B cell (primary cell): ENCODE measurements at regions not wholly inside any gene's neighbourhood (a gene's known extent, or its start where the extent isn't known, plus 50 kb on each side); places are given as distances from the start of the nearest gene placed in this dataset.

ENCODE experiments used
- ATAC-seq: fragments of 200-7000 bp; cut with Tn5 transposase; one replicate; pipeline ENCODE4 v1.10.0; 2021; ENCODE audit warnings: low read depth, mild to moderate bottlenecking, moderate number of reproducible peaks, moderate library complexity
- CTCF ChIA-PET: fragments of 350-600 bp; sonication (Branson Sonifier 250); formaldehyde crosslinking; loops from one replicate; lab custom pipeline; 2021; ENCODE audit warnings: antibody characterized with exemption, inconsistent platforms; lab: Charles Lee
- POLR2A ChIA-PET: fragments of 350-600 bp; sonication (Branson Sonifier 250); formaldehyde crosslinking; loops from one replicate; lab custom pipeline; 2021; ENCODE audit warnings: antibody characterized with exemption; lab: Charles Lee
- DNase-seq: peaks from one replicate; pipeline ENCODE4 v3.0.0; 2013
- H2AFZ ChIP-seq: 2 replicates; pipeline ENCODE4 v1.6.1; 2012; ENCODE audit warnings: mild to moderate bottlenecking, low read depth, low read length; ENCODE audit not compliant: insufficient read depth, poor library complexity, severe bottlenecking
- H3K27ac ChIP-seq, 2 donors: 1 replicate in 1 of 2; 2 replicates in 1 of 2; pipeline ENCODE4 v1.5.1; 2012 to 2013; ENCODE audit warnings: low read length in 2 of 2, mild to moderate bottlenecking in 2 of 2, moderate library complexity in 1 of 2
- H3K27me3 ChIP-seq, 4 experiments: fragments of 200-600 bp in 1 of 4; sonication (generic) in 1 of 4; replicated peaks in 1 of 4; 1 replicate in 2 of 4; 2 replicates in 2 of 4; pipeline versions ENCODE4 v1.6.1 to v1.7.0; 2013 to 2016; ENCODE audit warnings: low read length in 3 of 4, mild to moderate bottlenecking in 2 of 4, mixed read lengths in 1 of 4, moderate library complexity in 1 of 4; ENCODE audit not compliant: insufficient read depth in 4 of 4, control insufficient read depth in 3 of 4; ENCODE audit errors: control extremely low read depth in 1 of 4
- H3K36me3 ChIP-seq, 2 experiments: replicated peaks in 1 of 2; 1 replicate in 1 of 2; 2 replicates in 1 of 2; pipeline versions ENCODE4 v1.6.1 to v1.7.1; 2013; ENCODE audit warnings: low read length in 1 of 2; ENCODE audit not compliant: insufficient read depth in 2 of 2, control insufficient read depth in 1 of 2; ENCODE audit errors: control extremely low read depth in 1 of 2, extremely low read depth in 1 of 2
- H3K4me1 ChIP-seq, 2 donors: fragments of 200-600 bp in 1 of 2; sonication (generic) in 1 of 2; 1 replicate in 1 of 2; 2 replicates in 1 of 2; pipeline versions ENCODE4 v1.5.1 to v1.6.1; 2013 to 2017; ENCODE audit warnings: low read length in 2 of 2; ENCODE audit not compliant: control insufficient read depth in 2 of 2, insufficient read depth in 2 of 2
- H3K4me2 ChIP-seq: replicated peaks from 2 replicates; pipeline ENCODE3; 2012; ENCODE audit warnings: mild to moderate bottlenecking, low read depth, low read length; ENCODE audit not compliant: poor library complexity, severe bottlenecking
- H3K4me3 ChIP-seq, 5 experiments: fragments of 200-600 bp in 1 of 5; sonication (generic) in 1 of 5; 1 replicate in 3 of 5; 2 replicates in 2 of 5; pipeline versions ENCODE4 v1.5.1 to v1.7.0; 2011 to 2016; ENCODE audit warnings: low read length in 4 of 5, mild to moderate bottlenecking in 4 of 5, low read depth in 2 of 5, control low read depth in 1 of 5, moderate library complexity in 1 of 5; ENCODE audit not compliant: insufficient read depth in 1 of 5; ENCODE audit errors: control extremely low read depth in 1 of 5, extremely low read depth in 1 of 5
- H3K79me2 ChIP-seq: fragments of 200-600 bp; sonication (generic); one replicate; pipeline ENCODE4 v1.6.0; 2016; ENCODE audit warnings: low read length; ENCODE audit not compliant: control insufficient read depth, insufficient read depth
- H3K9ac ChIP-seq: fragments of 200-600 bp; sonication (generic); 2 replicates; pipeline ENCODE4 v1.6.1; 2017; ENCODE audit warnings: mild to moderate bottlenecking, low read length, moderate library complexity
- H3K9me3 ChIP-seq, 3 donors: one replicate each; pipeline versions ENCODE4 v1.6.1 to v1.7.1; 2013; ENCODE audit warnings: low read length in 2 of 3; ENCODE audit not compliant: control insufficient read depth in 2 of 3, insufficient read depth in 1 of 3; ENCODE audit errors: control extremely low read depth in 1 of 3
- H4K20me1 ChIP-seq: 2 replicates; pipeline ENCODE4 v1.6.0; 2012; ENCODE audit warnings: mild to moderate bottlenecking, low read length; ENCODE audit not compliant: insufficient read depth, control insufficient read depth, poor library complexity, severe bottlenecking
- H3K27ac Mint-ChIP-seq: one replicate; pipeline ENCODE4 v1.8.0; 2021; ENCODE audit warnings: mixed read lengths
- H3K27me3 Mint-ChIP-seq: one replicate; pipeline ENCODE4 v1.8.0; 2021; ENCODE audit warnings: mixed read lengths
- H3K4me1 Mint-ChIP-seq: one replicate; pipeline ENCODE4 v1.8.0; 2021; ENCODE audit warnings: mixed read lengths
- H3K4me3 Mint-ChIP-seq: one replicate; pipeline ENCODE4 v1.8.0; 2021; ENCODE audit warnings: mixed read lengths
- H3K9me3 Mint-ChIP-seq: one replicate; pipeline ENCODE4 v1.8.0; 2022; ENCODE audit warnings: mixed read lengths; ENCODE audit not compliant: insufficient read depth
- CTCF ChIP-seq: fragments of 200-600 bp; IDR thresholded peaks from one replicate; pipeline ENCODE4 v1.8.0; 2022; ENCODE audit warnings: antibody characterized with exemption, mild to moderate bottlenecking
- EZH2 ChIP-seq: IDR thresholded peaks from 2 replicates; pipeline ENCODE4 v1.6.1; 2012; ENCODE audit warnings: borderline replicate concordance, low read depth, mild to moderate bottlenecking, moderate library complexity, low read length; ENCODE audit not compliant: insufficient read depth, poor library complexity, severe bottlenecking
- WGBS: methylation state at CpG from one replicate; pipeline ENCODE4 v1.1.5; 2013; ENCODE audit warnings: missing lambda C conversion rate; ENCODE audit not compliant: insufficient coverage; 5-methylcytosine and 5-hydroxymethylcytosine counted together
- intact Hi-C: fragments of 100-400 bp; cut with micrococcal nuclease; formaldehyde crosslinking; loops from one replicate; pipeline ENCODE4 v1.10.0; 2022

- intact Hi-C loops, result no loop called here
- Mint-ChIP-seq H3K9me3 (no peaks in the 10 kb centered on the region), H3K27ac (no peak overlapping the region), H3K4me3 (no peak overlapping the region), H3K27me3 (peaks cover 8% of the 10 kb centered on the region), H3K4me1 (no peaks in the 10 kb centered on the region)
- H3K27me3 ChIP-seq, result no peaks in the 10 kb centered on the region
- H2AFZ ChIP-seq, result no peak overlapping the region
- 80% methylated on average over 3 of the region's 5 CpGs for WGBS
- ChIA-PET CTCF (no interaction called here), POLR2A (no interaction called here)
- no peaks in the 10 kb centered on the region for H3K4me1 ChIP-seq
- no peak overlapping the region for H3K4me3 ChIP-seq
- DNase-seq (no peak), ATAC-seq (no peak)
- H3K9me3 ChIP-seq, result no peaks in the 10 kb centered on the region
- no peaks in the 10 kb centered on the region for H3K36me3 ChIP-seq
- H4K20me1 ChIP-seq, result no peaks in the 10 kb centered on the region
- H3K4me2 ChIP-seq, result no peak overlapping the region
- no peaks in the 10 kb centered on the region for H3K79me2 ChIP-seq
- no peak overlapping the region for H3K27ac ChIP-seq
- no peak overlapping the region for H3K9ac ChIP-seq
- TF ChIP-seq CTCF, result no peak
Observed at GRCh38 chr2:129199501-129199900, 780.0 kb upstream of the RAB6C start.

GRCh38 chr2:129201696-129202095 lies 777.8 kb upstream of the RAB6C start:
- H3K9ac ChIP-seq, result no peak overlapping the region
- CTCF ChIA-PET, result no interaction called here
- no peak overlapping the region for H3K4me2 ChIP-seq
- DNase-seq, result no peak
- H3K36me3 ChIP-seq, result no peaks in the 10 kb centered on the region
- WGBS, result no CpG with 5 or more reads among the region's 2 CpGs
- peaks cover 14% of the 10 kb centered on the region for H3K27me3 Mint-ChIP-seq
- peaks cover 0 to 6% (median 0%) of the 10 kb centered on the region in 4 experiments for H3K27me3 ChIP-seq
- no peak overlapping the region for H3K27ac Mint-ChIP-seq
- H4K20me1 ChIP-seq, result no peaks in the 10 kb centered on the region
- no peak overlapping the region for H3K4me3 ChIP-seq
- no peak overlapping the region for H3K4me3 Mint-ChIP-seq
- no peak overlapping the region for H3K27ac ChIP-seq
- H3K4me1 ChIP-seq, result no peaks in the 10 kb centered on the region
- TF ChIP-seq CTCF, result no peak
- TF ChIP-seq EZH2, result no peak
- H3K79me2 ChIP-seq, result no peaks in the 10 kb centered on the region
- ATAC-seq, result no peak
- no peaks in the 10 kb centered on the region for H3K4me1 Mint-ChIP-seq
- H3K9me3 ChIP-seq, result no peaks in the 10 kb centered on the region
- H2AFZ ChIP-seq, result no peak overlapping the region
- intact Hi-C loops, result no loop called here
- H3K9me3 Mint-ChIP-seq, result no peaks in the 10 kb centered on the region
- POLR2A ChIA-PET, result no interaction called here
